GM12875 (cell line): ENCODE measurements at regions not wholly inside any gene's neighbourhood (a gene's known extent, or its start where the extent isn't known, plus 50 kb on each side); places are given as distances from the start of the nearest gene placed in this dataset.

Experiments
- H3K4me3 ChIP-seq: one replicate; pipeline ENCODE4 v1.5.1; 2011; ENCODE audit warnings: low read depth, low read length, control low read depth
- CTCF ChIP-seq: IDR thresholded peaks from 2 replicates; pipeline ENCODE4 v1.5.1; 2011; ENCODE audit warnings: low read depth, mild to moderate bottlenecking, control low read depth, inconsistent platforms, low read length, moderate library complexity, borderline replicate concordance; ENCODE audit not compliant: insufficient read depth

GRCh38 chr5:130386155-130386554 is 481.9 kb downstream of the CHSY3 start:
- no peak for TF ChIP-seq CTCF
- H3K4me3 ChIP-seq, result no peak overlapping the region

- no peak for TF ChIP-seq CTCF
These were observed 481.4 kb downstream of the CHSY3 start for GRCh38 chr5:130385656-130386055.

GRCh38 chr5:130365956-130366355 is 461.7 kb downstream of the CHSY3 start:
- no peak overlapping the region for H3K4me3 ChIP-seq
- TF ChIP-seq CTCF, result no peak

More at GRCh38 chr5:130385656-130386055, 481.4 kb downstream of the CHSY3 start:
- H3K4me3 ChIP-seq, result no peak overlapping the region

DNA sequence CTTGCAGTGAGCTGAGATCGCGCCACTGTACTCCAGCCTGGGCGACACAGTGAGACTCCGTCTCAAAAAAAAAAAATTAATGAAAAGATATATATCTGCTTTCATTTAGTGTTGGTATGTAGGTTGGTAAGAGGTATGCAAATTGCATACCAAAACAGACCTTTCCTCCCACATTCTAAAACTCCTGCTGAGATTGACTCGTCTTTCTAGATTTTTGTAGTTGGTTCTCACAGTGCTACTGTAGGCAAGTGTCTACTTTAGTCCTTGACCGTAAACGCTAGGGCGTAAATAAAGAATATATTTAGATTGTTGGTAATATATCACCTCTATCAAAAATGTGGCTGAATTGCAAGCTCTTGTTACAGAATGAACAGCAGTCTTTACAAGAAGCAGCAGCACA is 445.9 kb downstream of the CHSY3 start:
- TF ChIP-seq CTCF, result no peak
- H3K4me3 ChIP-seq, result no peak overlapping the region

DNA sequence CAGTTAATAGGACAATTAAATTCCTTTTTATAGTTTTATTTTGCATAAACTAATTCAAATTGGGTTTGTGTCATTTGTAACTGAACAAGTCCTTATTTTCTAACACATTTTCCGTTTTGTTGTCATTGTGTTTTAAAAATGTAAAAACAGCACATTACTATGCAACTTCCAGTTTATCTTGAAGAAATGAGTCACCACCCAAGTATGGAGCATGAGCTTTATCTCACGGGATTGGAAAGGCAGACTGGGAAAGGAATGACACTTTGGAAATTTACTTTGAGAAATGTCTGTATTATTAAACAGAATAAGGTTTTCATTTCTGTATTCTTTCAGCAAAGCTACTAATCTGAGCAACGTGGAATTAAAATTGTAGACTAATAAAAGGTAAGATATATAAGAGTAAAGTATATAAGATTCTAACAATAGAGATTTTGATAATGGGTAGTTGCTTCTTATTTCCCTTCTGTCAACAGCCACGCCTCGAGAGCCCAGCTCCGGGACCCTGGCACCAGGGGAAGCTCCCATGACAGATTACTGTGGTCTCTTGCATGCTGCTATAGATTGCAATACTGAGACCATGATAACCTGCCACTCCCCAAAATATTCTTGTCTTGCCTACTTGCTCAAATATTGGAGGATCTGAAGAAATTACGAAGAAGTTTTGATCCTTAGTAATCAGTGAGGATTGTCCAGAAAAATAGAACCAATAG is 433.1 kb downstream of the CHSY3 start:
- H3K4me3 ChIP-seq, result no peak overlapping the region

GRCh38 chr5:130335117-130335516 is 430.9 kb downstream of the CHSY3 start:
- H3K4me3 ChIP-seq, result no peak overlapping the region
- TF ChIP-seq CTCF, result no peak

More for the DNA sequence above, 433.1 kb downstream of the CHSY3 start:
- no peak for TF ChIP-seq CTCF

- no peak for TF ChIP-seq CTCF
- no peak overlapping the region for H3K4me3 ChIP-seq
These were observed 428.8 kb downstream of the CHSY3 start for GRCh38 chr5:130333089-130333488.
